ENCODE measurements at regions not wholly inside any gene's neighbourhood (a gene's known extent, or its start where the extent isn't known, plus 50 kb on each side); places are given as distances from the start of the nearest gene placed in this dataset.

DNA sequence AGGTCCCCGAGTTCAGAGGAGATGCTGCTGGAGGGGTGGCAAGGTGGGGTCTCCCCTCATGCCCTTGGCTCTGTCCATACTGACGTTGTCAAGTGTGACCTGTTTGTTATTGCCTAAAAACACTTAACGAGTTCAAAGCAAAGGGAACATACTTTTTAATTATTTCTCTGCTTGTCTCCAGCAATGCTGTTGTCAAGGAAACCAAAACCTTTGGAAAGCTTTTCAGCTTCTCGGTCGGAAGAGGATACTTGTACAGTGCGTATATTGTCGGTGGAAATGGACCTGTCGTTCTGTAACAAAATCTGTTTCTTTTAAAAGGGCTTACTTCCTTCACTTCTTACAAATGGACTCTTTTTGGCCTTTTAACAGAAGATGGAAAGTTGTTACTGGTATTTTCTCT lies 73.9 kb downstream of the SLC25A47 start (continued):
- TF ChIP-seq TEAD4 (IDR thresholded peaks at IDR 0.05; ENCODE audit: low read depth, low read length) (no peak), YY1 (IDR thresholded peaks at IDR 0.05; ENCODE audit: low read depth, low read length) (no peak)

Measured in H1 (cell line).